WERI-Rb-1 (cell line): ENCODE measurements at regions not wholly inside any gene's neighbourhood (a gene's known extent, or its start where the extent isn't known, plus 50 kb on each side); places are given as distances from the start of the nearest gene placed in this dataset.
"Not testable (repeated sequence)": the region's sequence is repeated elsewhere in the genome, so short reads cannot be mapped to it uniquely, and the experiment has no call there.

Experiments used
- DNase-seq: peaks from one replicate; pipeline ENCODE4 v3.0.0-alpha.2; 2020
- H3K27ac ChIP-seq: fragments of 250-450 bp; sonication (Bioruptor Pico); 2 replicates; pipeline ENCODE4 v1.5.1; 2020; ENCODE audit warnings: mild to moderate bottlenecking, moderate library complexity
- H3K27me3 ChIP-seq: fragments of 250-450 bp; sonication (Bioruptor Pico); 2 replicates; pipeline ENCODE4 v1.5.1; 2021; ENCODE audit warnings: mild to moderate bottlenecking, low read depth, moderate library complexity; ENCODE audit not compliant: insufficient read depth, severe bottlenecking
- H3K36me3 ChIP-seq: fragments of 250-450 bp; sonication (Bioruptor Pico); 2 replicates; pipeline ENCODE4 v1.5.1; 2020; ENCODE audit warnings: mild to moderate bottlenecking, moderate library complexity
- H3K4me3 ChIP-seq: 2 replicates; pipeline ENCODE4 v1.5.1; 2011; ENCODE audit warnings: low read depth, mild to moderate bottlenecking, control low read depth, low read length
- H3K9me3 ChIP-seq: fragments of 250-450 bp; sonication (Bioruptor Pico); 2 replicates; pipeline ENCODE4 v1.5.1; 2021; ENCODE audit warnings: mild to moderate bottlenecking, moderate library complexity; ENCODE audit not compliant: severe bottlenecking
- TF ChIP-seq, protein P1 (sequence below): IDR thresholded peaks from 2 replicates; pipeline ENCODE4 v1.5.1; 2011; ENCODE audit warnings: low read depth, mild to moderate bottlenecking, control low read depth, inconsistent platforms, low read length

- Histone ChIP-seq H3K4me3 (no peak overlapping the region), H3K9me3 (no peaks in the 10 kb centered on the region), H3K27me3 (no peaks in the 10 kb centered on the region), H3K27ac (no peak overlapping the region), H3K36me3 (no peaks in the 10 kb centered on the region)
- TF ChIP-seq, protein P1, sequence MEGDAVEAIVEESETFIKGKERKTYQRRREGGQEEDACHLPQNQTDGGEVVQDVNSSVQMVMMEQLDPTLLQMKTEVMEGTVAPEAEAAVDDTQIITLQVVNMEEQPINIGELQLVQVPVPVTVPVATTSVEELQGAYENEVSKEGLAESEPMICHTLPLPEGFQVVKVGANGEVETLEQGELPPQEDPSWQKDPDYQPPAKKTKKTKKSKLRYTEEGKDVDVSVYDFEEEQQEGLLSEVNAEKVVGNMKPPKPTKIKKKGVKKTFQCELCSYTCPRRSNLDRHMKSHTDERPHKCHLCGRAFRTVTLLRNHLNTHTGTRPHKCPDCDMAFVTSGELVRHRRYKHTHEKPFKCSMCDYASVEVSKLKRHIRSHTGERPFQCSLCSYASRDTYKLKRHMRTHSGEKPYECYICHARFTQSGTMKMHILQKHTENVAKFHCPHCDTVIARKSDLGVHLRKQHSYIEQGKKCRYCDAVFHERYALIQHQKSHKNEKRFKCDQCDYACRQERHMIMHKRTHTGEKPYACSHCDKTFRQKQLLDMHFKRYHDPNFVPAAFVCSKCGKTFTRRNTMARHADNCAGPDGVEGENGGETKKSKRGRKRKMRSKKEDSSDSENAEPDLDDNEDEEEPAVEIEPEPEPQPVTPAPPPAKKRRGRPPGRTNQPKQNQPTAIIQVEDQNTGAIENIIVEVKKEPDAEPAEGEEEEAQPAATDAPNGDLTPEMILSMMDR, result no peak
- no peak for DNase-seq
Measured at GRCh38 chr15:99493461-99493860, 72.3 kb upstream of the MEF2A start.

DNA sequence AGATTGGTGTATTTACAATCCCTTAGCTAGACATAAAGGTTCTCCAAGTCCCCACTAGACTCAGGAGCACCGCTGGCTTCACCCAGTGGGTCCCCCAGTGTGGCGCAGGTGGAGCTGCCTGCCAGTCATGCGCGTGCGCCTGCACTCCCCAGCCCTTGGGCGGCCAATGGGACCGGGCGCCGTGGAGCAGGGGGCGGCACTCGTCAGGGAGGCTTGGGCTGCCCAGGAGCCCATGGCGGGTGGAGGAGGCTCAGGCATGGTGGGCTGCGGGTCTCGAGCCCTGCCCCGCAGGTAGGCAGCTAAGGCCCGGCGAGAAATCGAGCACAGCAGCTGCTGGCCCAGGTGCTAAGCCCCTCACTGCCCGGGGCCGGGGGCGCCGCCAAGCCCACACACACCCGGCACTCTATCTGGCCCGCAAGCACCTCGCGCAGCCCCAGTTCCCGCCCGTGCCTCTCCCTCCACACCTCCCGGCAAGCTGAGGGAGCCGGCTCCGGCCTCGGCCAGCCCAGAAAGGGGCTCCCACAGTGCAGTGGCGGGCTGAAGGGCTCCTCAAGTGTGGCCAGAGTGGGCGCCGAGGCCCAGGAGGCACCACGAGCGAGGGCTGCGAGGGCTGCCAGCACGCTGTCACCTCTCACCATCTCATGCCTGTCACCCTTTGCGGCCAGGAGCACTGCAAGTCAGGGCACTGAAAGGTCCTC is 71.1 kb upstream of the MEF2A start:
- H3K4me3 ChIP-seq, H3K27ac ChIP-seq, H3K36me3 ChIP-seq, H3K27me3 ChIP-seq, H3K9me3 ChIP-seq, DNase-seq: not testable (repeated sequence)

GRCh38 chr15:99495430-99496301 is 70.1 kb upstream of the MEF2A start:
- H3K27ac ChIP-seq, result no peak overlapping the region
- TF ChIP-seq, protein P1, result no peak

DNA sequence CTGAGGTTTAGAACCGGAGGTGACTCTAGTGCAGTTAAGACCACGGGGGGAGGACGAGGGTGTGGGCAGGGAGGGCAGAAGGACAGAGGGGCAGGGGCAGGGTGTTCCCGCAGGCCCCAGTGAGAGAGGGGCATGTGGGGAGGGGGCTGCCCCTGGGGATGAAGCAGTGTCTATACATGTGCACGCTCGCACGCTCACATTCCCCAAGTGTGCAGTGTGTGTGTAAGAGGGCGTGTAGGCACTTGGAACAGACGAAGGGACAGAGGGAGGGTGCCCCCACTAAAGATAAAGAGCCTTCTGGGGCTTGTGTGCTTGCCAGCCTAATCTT is 69.5 kb upstream of the MEF2A start:
- H3K27ac ChIP-seq, result no peak overlapping the region
- no peaks in the 10 kb centered on the region for H3K27me3 ChIP-seq
- H3K4me3 ChIP-seq, result no peak overlapping the region
- DNase-seq, result no peak
- no peaks in the 10 kb centered on the region for H3K36me3 ChIP-seq
- no peaks in the 10 kb centered on the region for H3K9me3 ChIP-seq
- TF ChIP-seq, protein P1, result no peak

More at GRCh38 chr15:99495430-99496301, 70.1 kb upstream of the MEF2A start:
- Histone ChIP-seq H3K36me3 (no peaks in the 10 kb centered on the region), H3K27me3 (no peaks in the 10 kb centered on the region), H3K9me3 (no peaks in the 10 kb centered on the region), H3K4me3 (no peak overlapping the region)
- DNase-seq, result no peak

GRCh38 chr15:99502182-99502581 is 63.6 kb upstream of the MEF2A start:
- H3K27ac ChIP-seq, result no peak overlapping the region

DNA sequence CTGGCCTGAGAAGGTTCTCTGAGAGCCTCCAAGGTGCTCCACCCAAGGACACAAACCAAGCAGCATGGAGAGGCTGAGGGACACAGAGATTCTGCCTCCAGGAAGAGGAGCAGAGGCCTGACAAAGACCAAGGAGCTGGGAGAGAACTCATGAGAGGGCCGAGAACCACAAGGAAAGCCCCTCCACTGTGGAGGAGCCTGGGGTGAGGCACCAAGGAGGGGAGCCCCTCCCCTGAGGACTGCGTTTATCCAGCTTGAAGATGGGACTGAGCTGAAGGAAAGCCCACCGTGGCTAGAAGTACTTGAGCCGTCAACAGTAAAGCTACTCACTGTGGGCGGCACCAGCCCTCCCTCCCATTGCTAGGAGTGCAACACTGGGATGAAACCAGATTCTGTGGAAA is 63.1 kb upstream of the MEF2A start:
- peaks cover 27% of the 10 kb centered on the region for H3K27me3 ChIP-seq
- H3K36me3 ChIP-seq, result no peaks in the 10 kb centered on the region
- H3K9me3 ChIP-seq, result no peaks in the 10 kb centered on the region
- no peak for DNase-seq
- no peak overlapping the region for H3K27ac ChIP-seq
- no peak overlapping the region for H3K4me3 ChIP-seq
- TF ChIP-seq, protein P1, result no peak

More at GRCh38 chr15:99502182-99502581, 63.6 kb upstream of the MEF2A start:
- peaks cover 27% of the 10 kb centered on the region for H3K27me3 ChIP-seq
- no peak overlapping the region for H3K4me3 ChIP-seq
- no peaks in the 10 kb centered on the region for H3K9me3 ChIP-seq
- no peak for DNase-seq
- no peaks in the 10 kb centered on the region for H3K36me3 ChIP-seq
- TF ChIP-seq, protein P1, result no peak
